ENCODE measurements at regions not wholly inside any gene's neighbourhood (a gene's known extent, or its start where the extent isn't known, plus 50 kb on each side); places are given as distances from the start of the nearest gene placed in this dataset.

GRCh38 chr9:95764533-95765319, 110.8 kb upstream of the ERCC6L2 start:
- peak overlapping the region; percentile 55 for H3K4me2 ChIP-seq

More at GRCh38 chr9:95764533-95765319, 110.8 kb upstream of the ERCC6L2 start:
- H3K4me1 Mint-ChIP-seq = peaks cover 43% of the 10 kb centered on the region
- H3K9me3 Mint-ChIP-seq = no peaks in the 10 kb centered on the region
- Histone ChIP-seq H3K27ac (ENCODE audit: low read depth) (no peak overlapping the region), H3K4me1 (ENCODE audit: insufficient read depth) (peaks cover 36% of the 10 kb centered on the region), H3F3A (replicated peaks; ENCODE audit: low read depth) (0 out of 2 replicates have a peak, but pooled peaks cover 3% of the 10 kb centered on the region), H3K79me2 (replicated peaks; ENCODE audit: insufficient read depth) (no peaks in the 10 kb centered on the region), H3K9me2 (ENCODE audit: insufficient read depth) (no peaks in the 10 kb centered on the region; the same call in none of the 2 replicates), H2AFZ (peak overlapping the region; percentile 91; the same call in 1 of the 2 replicates), H4K20me1 (replicated peaks; ENCODE audit: insufficient read depth) (no peaks in the 10 kb centered on the region), H3K27me3 (ENCODE audit: insufficient read depth) (0 out of 2 replicates have a peak, but pooled peaks cover 4% of the 10 kb centered on the region), H3K4me3 (no peak overlapping the region), H3K36me3 (ENCODE audit: insufficient read depth) (no peaks in the 10 kb centered on the region)
- TF ChIP-seq ZNF462 (CRISPR knock-in tag; IDR thresholded peaks at IDR 0.05) = no peak
- no peak for TF ChIP-seq CREB1 (CRISPR knock-in tag; IDR thresholded peaks at IDR 0.05; ENCODE audit: low read depth)
- TF ChIP-seq CTCF (conservative IDR thresholded peaks at IDR 0.05; ENCODE audit: low read depth in 2 of 2) = no peak
- TF ChIP-seq ZNF331 (CRISPR knock-in tag; IDR thresholded peaks at IDR 0.05; ENCODE audit: low read depth) = no peak
- TF ChIP-seq ETS1 (IDR thresholded peaks at IDR 0.05) = no peak
- TF ChIP-seq REST (IDR thresholded peaks at IDR 0.05; ENCODE audit: unreplicated experiment) = no peak
- no peak for TF ChIP-seq ZNF114 (CRISPR knock-in tag; IDR thresholded peaks at IDR 0.05)
- no peak for TF ChIP-seq EZH2 (IDR thresholded peaks at IDR 0.05; ENCODE audit: low read depth, unreplicated experiment)
- TF ChIP-seq NANOG (IDR thresholded peaks at IDR 0.05; ENCODE audit: borderline replicate concordance) = no peak
- no peak for TF ChIP-seq JUNB (IDR thresholded peaks at IDR 0.05; ENCODE audit: unreplicated experiment)
- no peak for TF ChIP-seq EZH2phosphoT487 (IDR thresholded peaks at IDR 0.05; ENCODE audit: unreplicated experiment)
- no peak for TF ChIP-seq STAT1 (IDR thresholded peaks at IDR 0.05; ENCODE audit: unreplicated experiment)
- no peak for TF ChIP-seq POLR2AphosphoS5 (IDR thresholded peaks at IDR 0.05; ENCODE audit: low read depth)
- ATAC-seq (peak; percentile 26), DNase-seq (ENCODE audit: low spot score) (peak; percentile 39)
- H3K4me3 Mint-ChIP-seq = no peak overlapping the region
- no peak overlapping the region for H3K27ac Mint-ChIP-seq
- H3K27me3 Mint-ChIP-seq (ENCODE audit: insufficient read depth, low read depth, poor library complexity) = peaks cover 8% of the 10 kb centered on the region
- no peaks in the 10 kb centered on the region for H3K36me3 Mint-ChIP-seq (ENCODE audit: low read depth)

All from GM23338 (cell line).